ENCODE measurements at regions not wholly inside any gene's neighbourhood (a gene's known extent, or its start where the extent isn't known, plus 50 kb on each side); places are given as distances from the start of the nearest gene placed in this dataset.
A peak's percentile ranks its signal among the peaks of the same experiment; 100 is the strongest.

GRCh38 chr2:136404176-136404575 is 286.2 kb upstream of the CXCR4 start:
- no peak for DNase-seq (ENCODE audit: low read depth)

GRCh38 chr2:136402281-136402680 is 284.3 kb upstream of the CXCR4 start:
- DNase-seq (ENCODE audit: low read depth): no peak

- no peak for DNase-seq (ENCODE audit: low read depth)
Measured at GRCh38 chr2:136399667-136400289, 281.8 kb upstream of the CXCR4 start.

DNA sequence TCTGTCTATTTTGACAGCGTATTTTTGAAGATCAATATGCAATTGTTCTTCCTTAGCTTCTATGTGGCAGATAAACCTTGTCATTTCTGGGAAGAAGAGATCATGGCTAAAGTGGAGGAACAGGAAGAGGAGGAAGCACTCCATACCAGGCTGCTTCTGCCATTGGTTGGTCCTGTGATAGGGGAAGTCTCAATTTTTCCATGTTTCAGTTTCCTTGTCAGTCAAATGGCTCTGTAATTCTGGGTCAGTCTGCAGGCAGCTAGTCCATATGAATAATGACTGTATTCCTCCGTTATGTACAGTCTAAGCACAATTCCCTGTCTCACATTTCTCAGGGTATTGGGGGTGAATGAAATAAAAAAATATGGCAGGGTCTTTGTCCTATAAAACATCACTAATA is 277.6 kb upstream of the CXCR4 start:
- no peak for DNase-seq (ENCODE audit: low read depth)

- DNase-seq (ENCODE audit: low read depth): no peak
Measured at GRCh38 chr2:136394136-136395060, 276.4 kb upstream of the CXCR4 start.

DNA sequence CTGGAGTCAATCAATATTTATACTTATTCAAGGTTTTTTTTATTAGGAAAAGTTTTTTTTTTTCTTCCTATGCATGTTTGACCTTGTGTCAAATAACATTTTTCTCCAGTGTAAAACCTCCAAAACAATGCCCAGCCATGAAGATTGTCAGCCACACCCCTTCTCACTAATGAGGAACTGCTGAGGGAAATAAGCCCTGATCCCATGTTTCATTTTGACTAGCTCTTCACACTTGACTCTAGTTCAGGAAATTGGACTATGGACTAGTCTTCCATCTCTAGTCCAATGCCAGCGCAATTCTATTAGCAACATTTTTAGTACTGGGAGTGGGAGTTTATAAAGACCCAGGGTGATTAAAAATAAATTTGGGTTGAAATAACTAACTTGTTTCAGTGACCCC is 275.6 kb upstream of the CXCR4 start:
- DNase-seq (ENCODE audit: low read depth): no peak

DNA sequence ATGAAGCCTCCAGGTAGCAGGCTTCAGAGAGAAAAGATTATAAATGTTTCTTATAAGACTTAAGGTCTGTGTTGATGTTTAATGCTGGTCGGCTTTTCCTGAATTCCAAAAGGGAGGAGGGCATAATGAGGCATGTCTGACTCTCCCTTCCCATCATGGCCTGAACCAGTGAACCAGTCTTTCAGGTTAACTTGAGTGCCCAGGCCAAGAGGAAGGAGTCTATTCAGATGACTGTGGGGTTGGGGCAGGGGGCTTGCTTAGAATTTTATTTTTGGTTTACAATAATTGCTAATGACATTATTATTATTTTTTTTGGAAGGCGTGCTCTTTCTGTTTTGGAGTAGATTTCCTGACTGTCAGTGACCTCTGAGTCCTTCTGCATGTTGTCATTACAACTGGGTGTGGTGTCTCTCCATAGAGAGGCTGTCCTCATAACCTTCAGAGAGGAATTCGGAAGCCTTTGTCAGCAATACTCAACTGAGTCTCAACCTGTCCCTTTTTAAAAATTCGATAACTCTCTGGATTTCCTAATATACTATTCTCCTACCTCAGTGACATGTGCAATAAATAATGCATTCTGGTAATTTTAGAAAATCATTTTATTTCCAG is 275.1 kb upstream of the CXCR4 start:
- no peak for DNase-seq (ENCODE audit: low read depth)

GRCh38 chr2:136389809-136390208 is 271.9 kb upstream of the CXCR4 start:
- no peak for DNase-seq (ENCODE audit: low read depth)

GRCh38 chr2:136386046-136386445 is 268.1 kb upstream of the CXCR4 start:
- no peak for DNase-seq (ENCODE audit: low read depth)

DNA sequence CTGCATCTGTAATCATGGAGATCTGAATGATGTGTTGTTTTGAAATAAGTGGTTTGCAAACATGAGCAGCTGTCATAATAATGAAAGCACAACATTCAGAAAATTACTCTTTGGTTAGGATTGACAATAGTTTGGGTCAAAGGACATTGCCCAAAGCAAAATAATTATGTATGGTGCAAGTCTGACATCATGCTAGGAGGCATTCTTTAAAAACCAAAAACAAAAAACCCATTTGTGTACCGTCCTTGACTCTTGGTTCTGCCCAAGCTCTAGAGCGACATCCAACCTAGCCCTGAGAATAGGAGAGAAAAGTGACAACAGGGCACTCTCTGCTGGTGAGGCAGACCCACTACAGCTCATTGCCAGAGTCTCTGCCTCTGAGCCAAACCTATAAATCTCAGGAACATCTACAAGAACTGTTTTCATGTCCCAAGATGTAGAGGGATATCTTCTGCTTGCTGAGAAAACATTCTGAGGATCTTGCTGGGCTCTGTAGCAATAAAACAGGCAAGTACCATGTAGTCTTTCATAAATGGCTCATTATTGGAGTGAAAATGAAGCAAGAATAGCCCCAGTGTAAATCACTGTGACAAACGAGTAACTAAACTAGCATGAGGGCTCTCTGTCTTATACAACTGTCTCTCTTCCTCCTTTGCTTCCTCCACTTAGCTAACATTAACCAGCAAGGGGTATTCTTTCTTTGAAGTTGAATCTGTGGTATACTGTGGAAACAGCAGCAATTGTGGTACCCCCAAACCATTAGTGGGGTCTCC is 266.8 kb upstream of the CXCR4 start:
- no peak for DNase-seq (ENCODE audit: low read depth)

DNA sequence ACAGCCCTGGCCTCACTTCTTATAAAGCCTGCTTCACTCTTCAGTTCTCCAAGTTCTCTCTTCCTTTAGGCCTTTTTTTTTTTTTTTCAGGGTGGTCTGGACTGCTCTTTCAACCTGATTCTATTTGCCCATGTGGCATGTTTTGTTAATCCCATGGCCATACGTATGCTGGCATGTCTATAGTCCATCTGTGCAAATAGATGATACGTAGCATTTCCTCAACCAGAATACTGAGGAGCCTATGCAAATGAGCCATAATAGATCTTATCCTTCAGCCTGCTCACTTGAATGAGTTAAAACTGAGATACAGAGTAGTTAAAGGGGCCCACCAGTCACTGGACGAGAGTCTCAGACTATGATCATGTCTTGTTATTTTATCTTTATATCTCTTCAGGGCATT is 265.2 kb upstream of the CXCR4 start:
- no peak for DNase-seq (ENCODE audit: low read depth)

DNA sequence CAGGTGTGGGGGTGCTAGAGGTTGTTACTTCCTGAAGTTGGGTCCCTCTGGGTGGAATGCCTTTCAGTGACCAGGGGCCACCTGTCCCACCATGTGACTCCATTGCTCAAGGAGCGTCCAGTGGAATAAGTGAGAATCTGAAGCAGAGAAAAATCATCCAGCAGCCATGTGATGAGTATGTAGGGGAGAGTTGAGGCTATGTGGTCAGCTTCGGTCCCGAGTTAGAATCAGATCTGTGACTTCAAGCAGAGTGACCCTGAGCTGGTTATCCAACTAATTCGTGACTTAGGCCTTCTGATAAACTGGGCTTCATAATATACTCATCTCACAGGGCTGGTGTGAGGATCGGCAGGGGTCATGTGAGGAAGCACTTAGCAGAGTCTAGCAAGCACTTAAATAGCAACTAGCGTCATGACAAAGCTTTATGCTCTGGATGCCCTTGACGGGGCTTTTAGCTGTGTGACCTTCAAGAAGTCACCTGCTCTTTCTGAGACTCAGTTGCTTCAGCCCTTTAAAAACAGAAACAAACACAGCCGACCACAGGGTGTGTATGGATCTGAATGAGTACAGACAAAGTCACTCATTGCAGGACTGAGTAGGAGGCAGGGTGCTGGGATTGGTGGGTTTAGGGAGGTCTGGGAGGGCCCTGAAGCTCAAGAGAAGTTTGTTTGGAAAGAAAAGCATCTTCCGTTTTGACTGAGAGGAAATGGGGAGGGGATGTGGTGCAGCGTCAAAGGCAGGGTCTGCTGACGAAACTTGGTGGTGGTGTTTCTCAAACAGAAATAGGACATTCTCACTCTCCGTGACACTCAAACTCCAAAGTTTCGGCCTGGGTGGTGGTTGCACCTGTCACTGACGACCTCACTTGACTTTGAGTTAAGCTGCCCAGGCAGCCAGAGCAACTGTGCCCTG is 264.0 kb upstream of the CXCR4 start:
- DNase-seq (ENCODE audit: low read depth): peak; percentile 21

- DNase-seq (ENCODE audit: low read depth): no peak
Measured at GRCh38 chr2:136381245-136381644, 263.3 kb upstream of the CXCR4 start.

GRCh38 chr2:136378712-136379595 is 261.0 kb upstream of the CXCR4 start:
- no peak for DNase-seq (ENCODE audit: low read depth)

DNA sequence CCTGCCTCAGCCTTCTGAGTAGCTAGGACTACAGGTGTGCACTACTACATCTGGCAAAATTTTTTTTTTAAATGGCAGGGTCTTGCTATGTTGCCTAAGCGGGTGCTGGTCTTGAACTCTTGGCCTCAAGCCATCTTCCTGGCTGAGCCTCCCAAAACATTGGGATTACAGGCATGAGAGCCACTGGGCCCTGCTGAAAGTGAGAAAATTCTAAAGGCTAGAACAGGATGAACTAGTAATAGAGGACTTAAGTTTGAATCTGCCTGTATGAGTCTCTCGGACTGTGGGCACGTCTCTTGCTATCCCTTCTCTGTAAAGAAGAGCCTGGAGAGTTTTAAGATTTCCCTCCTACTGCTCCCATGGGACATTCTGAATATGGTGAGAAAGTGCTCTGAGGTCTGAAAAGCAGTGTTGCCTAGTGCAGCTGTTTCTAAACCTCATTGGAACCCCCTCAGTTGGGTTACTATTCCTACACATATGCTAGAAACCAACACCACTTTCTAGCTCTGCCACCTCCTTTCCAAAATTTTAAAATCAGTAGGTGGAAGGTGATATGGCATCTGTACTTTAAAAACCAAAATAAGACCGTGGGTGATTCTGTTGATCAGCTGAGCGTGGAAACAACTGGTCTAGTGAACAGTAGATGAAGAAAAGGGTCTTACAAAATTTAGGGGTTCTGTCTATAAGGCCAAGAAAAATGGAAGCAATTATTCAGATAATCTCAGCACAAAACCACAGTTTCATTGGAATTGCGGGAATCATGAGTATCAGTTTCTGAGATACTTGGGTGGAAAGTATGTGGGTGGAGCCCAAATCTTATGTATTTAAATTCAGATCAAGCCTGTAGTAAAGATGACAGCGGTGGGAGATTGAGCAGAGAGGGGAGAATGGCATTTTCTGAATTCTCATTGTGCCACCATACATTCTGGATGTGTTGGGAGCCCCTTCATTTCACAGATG is 259.8 kb upstream of the CXCR4 start:
- DNase-seq (ENCODE audit: low read depth): no peak

DNA sequence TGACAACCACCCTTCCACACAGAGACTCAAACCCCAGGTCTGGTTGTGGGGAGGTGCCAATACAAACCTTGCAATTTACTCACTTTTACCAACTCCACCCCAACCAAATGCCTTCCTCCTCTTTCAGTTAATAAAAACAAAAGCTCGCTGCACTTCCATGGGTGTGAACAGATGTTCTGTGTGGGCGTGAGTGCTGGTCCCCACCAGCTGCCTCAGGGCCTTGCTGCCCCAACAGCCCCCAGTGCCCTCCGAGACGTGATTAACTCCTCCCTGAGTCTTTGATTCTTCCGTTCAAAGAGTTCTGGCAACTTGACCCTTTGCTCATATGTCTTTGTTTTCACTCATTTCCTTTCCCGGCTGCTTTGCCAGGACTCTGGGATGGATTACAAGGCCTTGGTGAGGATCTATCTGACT is 258.9 kb upstream of the CXCR4 start:
- no peak for DNase-seq (ENCODE audit: low read depth)

GRCh38 chr2:136376211-136376610 is 258.3 kb upstream of the CXCR4 start:
- DNase-seq (ENCODE audit: low read depth): no peak

DNA sequence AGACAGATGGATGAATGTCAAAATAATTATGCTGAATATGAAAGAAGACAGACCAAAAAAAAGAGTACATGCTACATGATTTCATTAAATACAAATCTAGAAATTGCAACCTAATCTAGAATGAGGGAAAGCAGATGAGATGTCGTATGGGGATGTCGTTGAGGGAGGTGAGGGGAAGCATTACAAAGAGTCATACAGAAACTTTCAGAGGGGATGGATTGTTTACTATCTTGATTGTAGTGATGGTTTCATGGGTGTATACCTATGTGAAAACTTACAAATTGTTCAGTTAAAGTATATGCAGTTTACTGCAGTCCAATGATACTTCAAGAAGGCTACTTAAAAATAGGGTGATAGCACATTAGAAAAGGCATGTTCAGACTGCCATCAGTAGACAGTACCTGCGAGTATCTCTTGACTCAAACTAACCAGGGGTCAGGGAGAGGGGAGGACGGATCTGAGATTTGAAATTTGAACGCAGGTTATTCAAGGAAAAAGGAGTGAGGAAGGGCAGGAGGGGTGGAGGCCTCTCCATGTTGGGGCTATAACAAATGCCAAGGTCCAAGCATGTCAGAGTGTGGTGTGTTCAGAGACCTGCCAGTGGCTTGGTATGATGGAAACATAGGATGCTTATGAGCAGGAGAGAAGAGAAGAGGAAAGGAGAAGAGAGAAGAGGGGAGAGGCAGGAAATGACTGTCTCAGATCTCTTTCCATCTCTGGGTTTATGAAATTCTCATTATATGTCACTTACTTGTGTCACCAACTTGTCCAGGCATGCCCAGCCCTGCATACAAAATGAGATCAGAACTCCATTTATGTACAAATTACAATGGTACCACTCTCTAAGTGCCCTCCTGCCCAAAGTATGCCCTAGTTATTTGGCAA is 257.3 kb upstream of the CXCR4 start:
- no peak for DNase-seq (ENCODE audit: low read depth)

All from stimulated activated CD8-positive, alpha-beta memory T cell treated with anti-CD3 and anti-CD28 coated beads, Interleukin-15, amount 100 ng/mL, for 24 hours (primary cell).